Right cardiac atrium (tissue), 5 donors: ENCODE measurements at regions not wholly inside any gene's neighbourhood (a gene's known extent, or its start where the extent isn't known, plus 50 kb on each side); places are given as distances from the start of the nearest gene placed in this dataset.

Experiments used
- ATAC-seq, 2 donors: fragments of 200-7000 bp; cut with Tn5 transposase; one replicate each; pipeline versions ENCODE4 v1.8.0 to v1.9.1; 2020; ENCODE audit warnings: moderate library complexity in 2 of 2, mild to moderate bottlenecking in 1 of 2
- DNase-seq, 3 donors: peaks; one replicate each; pipeline ENCODE4 v3.0.0-alpha.2; 2020
- H3K27ac ChIP-seq: one replicate; pipeline ENCODE4 v1.5.1; 2013; ENCODE audit warnings: mild to moderate bottlenecking, low read length, control low read depth, moderate library complexity
- H3K27me3 ChIP-seq: one replicate; pipeline ENCODE4 v1.6.1; 2013; ENCODE audit not compliant: control insufficient read depth, insufficient read depth
- H3K4me1 ChIP-seq: one replicate; pipeline ENCODE4 v1.6.1; 2013; ENCODE audit warnings: low read length; ENCODE audit not compliant: control insufficient read depth, insufficient read depth
- H3K4me3 ChIP-seq: one replicate; pipeline ENCODE4 v1.5.1; 2013; ENCODE audit warnings: low read length, control low read depth
- H3K9me3 ChIP-seq: one replicate; pipeline ENCODE4 v1.6.1; 2013; ENCODE audit warnings: low read length; ENCODE audit not compliant: control insufficient read depth
- WGBS: extraction: QIAGEN DNeasy Blood & Tissue Kit; methylation state at CpG from one replicate; pipeline ENCODE4 v1.1.7; 2013; 5-methylcytosine and 5-hydroxymethylcytosine counted together
- intact Hi-C, 4 donors: fragments of 100-400 bp; cut with DNase I; formaldehyde crosslinking; loops; one replicate each; pipeline versions ENCODE4 v1.11.0 to v1.14.0; 2022 to 2023
- donor health status: healthy with polysubstance abuse.
- donor health status: DM: no; HTN: yes; CAD: no.
- donor health status: DM: no; HTN: no; CAD: no.
- donor health status: DM: no; HTN: yes; CAD: no; lungs with severe emphysema.
- donor health status: DM: yes; HTN: yes; CAD: no.

DNA sequence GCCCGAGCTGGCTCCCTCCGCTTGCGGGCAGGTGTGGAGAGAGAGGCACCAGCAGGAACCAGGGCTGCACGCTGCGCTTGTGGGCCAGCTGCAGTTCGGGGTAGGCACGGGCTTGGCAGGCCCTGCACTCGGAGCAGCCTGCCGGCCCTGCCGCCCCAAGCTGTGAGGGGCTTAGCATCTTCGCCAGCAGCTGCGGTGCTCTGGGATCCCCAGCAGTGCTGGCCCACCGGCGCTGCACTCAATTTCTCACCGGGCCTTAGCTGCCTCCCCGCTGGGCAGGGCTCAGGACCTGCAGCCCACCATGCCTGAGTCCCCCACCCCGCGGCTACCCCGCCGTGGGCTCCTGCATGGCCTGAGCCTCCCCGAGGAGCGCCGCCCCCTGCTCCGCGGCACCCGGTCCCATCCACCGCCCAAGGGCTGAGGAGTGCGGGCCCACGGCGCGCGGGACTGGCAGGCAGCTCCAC, 434.4 kb upstream of the RGPD4 start:
- Histone ChIP-seq H3K27ac (no peak overlapping the region), H3K27me3 (no peaks in the 10 kb centered on the region), H3K4me1 (no peaks in the 10 kb centered on the region), H3K9me3 (no peaks in the 10 kb centered on the region), H3K4me3 (no peak overlapping the region)
- peak in 1 of 3 donors; percentile 57 for DNase-seq
- intact Hi-C loops: no loop called here
- ATAC-seq: peak; percentile 20 to 41
- 93% methylated on average over 32 of the region's 32 CpGs for WGBS

GRCh38 chr2:107393516-107393915, 433.2 kb upstream of the RGPD4 start:
- no peak overlapping the region for H3K27ac ChIP-seq
- DNase-seq: no peak
- no peaks in the 10 kb centered on the region for H3K4me1 ChIP-seq
- no peak for ATAC-seq
- H3K4me3 ChIP-seq: no peak overlapping the region
- H3K27me3 ChIP-seq: no peaks in the 10 kb centered on the region
- intact Hi-C loops: no loop called here
- no peaks in the 10 kb centered on the region for H3K9me3 ChIP-seq

- DNase-seq (no peak), ATAC-seq (no peak)
- no peak overlapping the region for H3K27ac ChIP-seq
- H3K4me3 ChIP-seq: no peak overlapping the region
- intact Hi-C loops: no loop called here
- WGBS: 94% methylated on average over 1 of the region's 1 CpG
- no peaks in the 10 kb centered on the region for H3K9me3 ChIP-seq
- no peaks in the 10 kb centered on the region for H3K27me3 ChIP-seq
- H3K4me1 ChIP-seq: no peaks in the 10 kb centered on the region
Observed at GRCh38 chr2:107398683-107399082, 428.0 kb upstream of the RGPD4 start.

- no peak overlapping the region for H3K27ac ChIP-seq
Observed at GRCh38 chr2:107402330-107402729, 424.4 kb upstream of the RGPD4 start.

GRCh38 chr2:107405261-107405660, 421.4 kb upstream of the RGPD4 start:
- WGBS: 79% methylated on average over 2 of the region's 2 CpGs
- no peaks in the 10 kb centered on the region for H3K9me3 ChIP-seq
- intact Hi-C loops: no loop called here
- no peaks in the 10 kb centered on the region for H3K27me3 ChIP-seq
- no peaks in the 10 kb centered on the region for H3K4me1 ChIP-seq
- ATAC-seq: no peak
- H3K27ac ChIP-seq: no peak overlapping the region
- no peak overlapping the region for H3K4me3 ChIP-seq
- DNase-seq: no peak

More at GRCh38 chr2:107402330-107402729, 424.4 kb upstream of the RGPD4 start:
- ATAC-seq (no peak), DNase-seq (no peak)
- Histone ChIP-seq H3K4me3 (no peak overlapping the region), H3K4me1 (no peaks in the 10 kb centered on the region), H3K27me3 (no peaks in the 10 kb centered on the region), H3K9me3 (no peaks in the 10 kb centered on the region)
- 53% methylated on average over 3 of the region's 3 CpGs for WGBS
- intact Hi-C loops: no loop called here

- ATAC-seq (no peak), DNase-seq (no peak)
- Histone ChIP-seq H3K27ac (no peak overlapping the region), H3K9me3 (no peaks in the 10 kb centered on the region), H3K4me1 (no peaks in the 10 kb centered on the region), H3K27me3 (no peaks in the 10 kb centered on the region), H3K4me3 (no peak overlapping the region)
- intact Hi-C loops: no loop called here
- WGBS: 41% methylated on average over 3 of the region's 3 CpGs
Observed at GRCh38 chr2:107407017-107407416, 419.7 kb upstream of the RGPD4 start.

DNA sequence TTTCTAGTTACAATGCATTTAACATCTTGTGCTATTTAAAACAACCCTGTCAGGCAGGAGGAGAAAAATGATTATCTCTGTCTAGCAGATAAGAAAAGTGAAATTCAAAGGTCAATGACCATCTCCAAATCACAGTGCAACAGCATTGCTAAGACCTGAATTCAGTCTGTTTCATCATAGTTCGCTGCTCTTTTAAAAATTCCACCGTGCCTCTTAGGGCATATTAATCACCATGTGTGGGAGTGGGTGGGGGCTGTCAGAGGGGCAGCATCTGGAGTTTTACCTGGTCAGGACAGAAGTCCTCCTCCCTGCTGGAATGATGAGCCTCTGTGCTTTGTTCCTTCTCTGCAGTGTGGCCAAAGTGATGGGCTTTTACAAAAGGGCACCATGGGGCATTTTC, 418.7 kb upstream of the RGPD4 start:
- no peak for DNase-seq
- H3K4me3 ChIP-seq: no peak overlapping the region
- H3K4me1 ChIP-seq: no peaks in the 10 kb centered on the region
- intact Hi-C loops: no loop called here
- ATAC-seq: no peak
- 60% methylated on average over 2 of the region's 2 CpGs for WGBS
- H3K27me3 ChIP-seq: no peaks in the 10 kb centered on the region
- H3K27ac ChIP-seq: no peak overlapping the region
- H3K9me3 ChIP-seq: no peaks in the 10 kb centered on the region

GRCh38 chr2:107411267-107411666, 415.4 kb upstream of the RGPD4 start:
- ATAC-seq (no peak), DNase-seq (no peak)
- Histone ChIP-seq H3K4me1 (no peaks in the 10 kb centered on the region), H3K9me3 (no peaks in the 10 kb centered on the region), H3K27ac (no peak overlapping the region), H3K27me3 (no peaks in the 10 kb centered on the region), H3K4me3 (no peak overlapping the region)
- intact Hi-C loops: no loop called here
- 87% methylated on average over 2 of the region's 2 CpGs for WGBS

- 69% methylated on average over 6 of the region's 6 CpGs for WGBS
- H3K9me3 ChIP-seq: no peaks in the 10 kb centered on the region
- no peaks in the 10 kb centered on the region for H3K4me1 ChIP-seq
- DNase-seq: no peak
- H3K4me3 ChIP-seq: no peak overlapping the region
- H3K27ac ChIP-seq: no peak overlapping the region
- intact Hi-C loops: no loop called here
- no peaks in the 10 kb centered on the region for H3K27me3 ChIP-seq
- ATAC-seq: no peak
Observed at GRCh38 chr2:107412209-107412904, 414.3 kb upstream of the RGPD4 start.

DNA sequence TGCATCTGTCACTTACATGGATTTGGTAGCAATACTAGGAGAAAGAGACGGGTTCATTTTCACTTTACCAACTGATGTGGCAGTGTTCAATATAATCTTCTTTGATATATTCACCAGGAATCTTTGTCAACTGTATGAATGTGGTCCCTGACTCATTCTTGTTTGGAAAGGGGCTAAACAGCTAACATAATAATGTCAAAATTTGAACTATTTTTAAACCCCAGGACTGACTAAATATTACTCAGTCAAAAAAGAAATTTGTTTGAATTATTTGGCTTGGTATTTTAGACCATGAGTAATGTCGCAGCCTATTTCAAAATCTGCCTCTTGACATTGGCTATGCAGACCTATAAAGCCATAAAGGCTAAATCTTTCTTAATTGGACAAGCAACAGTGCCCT, 413.7 kb upstream of the RGPD4 start:
- H3K27ac ChIP-seq: no peak overlapping the region
- H3K4me1 ChIP-seq: no peaks in the 10 kb centered on the region
- H3K4me3 ChIP-seq: no peak overlapping the region
- WGBS: 82% methylated on average over 2 of the region's 2 CpGs
- intact Hi-C loops: no loop called here
- no peak for DNase-seq
- H3K9me3 ChIP-seq: no peaks in the 10 kb centered on the region
- no peaks in the 10 kb centered on the region for H3K27me3 ChIP-seq
- ATAC-seq: peak in 1 of 2 donors; percentile 40

- Histone ChIP-seq H3K27ac (no peak overlapping the region), H3K9me3 (no peaks in the 10 kb centered on the region), H3K4me1 (no peaks in the 10 kb centered on the region), H3K27me3 (no peaks in the 10 kb centered on the region), H3K4me3 (no peak overlapping the region)
- DNase-seq: no peak
- intact Hi-C loops: no loop called here
- no peak for ATAC-seq
- 79% methylated on average over 4 of the region's 4 CpGs for WGBS
Observed at GRCh38 chr2:107414376-107414775, 412.3 kb upstream of the RGPD4 start.

DNA sequence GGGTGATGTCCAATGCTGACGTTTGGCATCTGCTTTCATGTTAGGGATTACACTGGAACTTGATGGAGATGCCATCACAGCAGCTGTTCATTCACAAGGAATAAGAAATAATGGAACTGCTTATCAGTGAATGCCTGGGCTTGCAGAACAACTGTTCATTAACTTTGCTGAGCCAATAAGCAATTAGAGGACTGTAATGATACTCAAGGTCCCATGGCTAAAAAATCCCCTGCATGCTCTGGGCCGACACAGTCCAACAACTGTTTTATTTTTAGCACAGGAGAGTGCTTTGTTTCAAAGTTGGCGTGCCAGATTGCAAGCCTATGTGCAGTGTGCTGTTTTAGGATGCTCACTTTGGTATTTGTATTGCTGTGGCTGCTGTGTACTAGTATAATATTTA, 408.0 kb upstream of the RGPD4 start:
- DNase-seq: no peak
- no peak overlapping the region for H3K27ac ChIP-seq

More for the DNA sequence above, 408.0 kb upstream of the RGPD4 start:
- ATAC-seq: peak; percentile 37 to 78
- Histone ChIP-seq H3K27me3 (no peaks in the 10 kb centered on the region), H3K4me1 (no peaks in the 10 kb centered on the region), H3K4me3 (no peak overlapping the region), H3K9me3 (no peaks in the 10 kb centered on the region)
- 14% methylated on average over 3 of the region's 3 CpGs for WGBS
- intact Hi-C loops: no loop called here
